Tongue (tissue), 1 donor: ENCODE measurements at regions not wholly inside any gene's neighbourhood (a gene's known extent, or its start where the extent isn't known, plus 50 kb on each side); places are given as distances from the start of the nearest gene placed in this dataset.
"Not testable (repeated sequence)": the region's sequence is repeated elsewhere in the genome, so short reads cannot be mapped to it uniquely, and the experiment has no call there.

Experiments
- DNase-seq: peaks from one replicate; pipeline ENCODE4 v3.0.0-alpha.2; 2015

GRCh38 chr10:36764823-36765222 lies 360.6 kb upstream of the ANKRD30A start:
- no peak for DNase-seq

- DNase-seq: no peak
Measured at GRCh38 chr10:36761121-36761520, 364.3 kb upstream of the ANKRD30A start.

- peak; percentile 24 for DNase-seq
Measured at GRCh38 chr10:36759141-36759805, 366.1 kb upstream of the ANKRD30A start.

GRCh38 chr10:36748128-36748871 lies 377.1 kb upstream of the ANKRD30A start:
- DNase-seq: no peak

- no peak for DNase-seq
Measured at GRCh38 chr10:36739884-36740445, 385.4 kb upstream of the ANKRD30A start.

GRCh38 chr10:36738738-36739431 lies 386.5 kb upstream of the ANKRD30A start:
- DNase-seq: no peak

GRCh38 chr10:36736311-36736710 lies 389.1 kb upstream of the ANKRD30A start:
- no peak for DNase-seq

GRCh38 chr10:36734590-36734989 lies 390.8 kb upstream of the ANKRD30A start:
- not testable (repeated sequence) for DNase-seq

GRCh38 chr10:36730316-36730715 lies 395.1 kb upstream of the ANKRD30A start:
- no peak for DNase-seq

GRCh38 chr10:36728626-36729025 lies 396.8 kb upstream of the ANKRD30A start:
- DNase-seq: no peak

GRCh38 chr10:36725581-36726520 lies 399.5 kb upstream of the ANKRD30A start:
- peak; percentile 91 for DNase-seq

GRCh38 chr10:36722777-36723176 lies 402.6 kb upstream of the ANKRD30A start:
- no peak for DNase-seq

GRCh38 chr10:36721871-36722270 lies 403.5 kb upstream of the ANKRD30A start:
- DNase-seq: no peak

GRCh38 chr10:36720895-36721294 lies 404.5 kb upstream of the ANKRD30A start:
- no peak for DNase-seq

- DNase-seq: no peak
Measured at GRCh38 chr10:36717118-36717517, 408.3 kb upstream of the ANKRD30A start.

GRCh38 chr10:36716291-36716690 lies 409.1 kb upstream of the ANKRD30A start:
- no peak for DNase-seq

- no peak for DNase-seq
Measured at GRCh38 chr10:36712695-36713094, 412.7 kb upstream of the ANKRD30A start.

- no peak for DNase-seq
Measured at GRCh38 chr10:36711361-36711760, 414.0 kb upstream of the ANKRD30A start.

GRCh38 chr10:36704124-36704523 lies 421.3 kb upstream of the ANKRD30A start:
- no peak for DNase-seq

GRCh38 chr10:36703179-36703578 lies 422.2 kb upstream of the ANKRD30A start:
- no peak for DNase-seq

GRCh38 chr10:36700123-36700522 lies 425.3 kb upstream of the ANKRD30A start:
- no peak for DNase-seq

GRCh38 chr10:36692759-36693158 lies 432.6 kb upstream of the ANKRD30A start:
- no peak for DNase-seq
